GM21360 (cell line): ENCODE measurements at regions not wholly inside any gene's neighbourhood (a gene's known extent, or its start where the extent isn't known, plus 50 kb on each side); places are given as distances from the start of the nearest gene placed in this dataset.

ENCODE experiments used
- ATAC-seq: cut with Tn5 transposase; IDR thresholded peaks from one replicate; pipeline ENCODE4 v1.9.1; 2021; ENCODE audit warnings: mild to moderate bottlenecking, moderate library complexity; ENCODE audit not compliant: unreplicated experiment

DNA sequence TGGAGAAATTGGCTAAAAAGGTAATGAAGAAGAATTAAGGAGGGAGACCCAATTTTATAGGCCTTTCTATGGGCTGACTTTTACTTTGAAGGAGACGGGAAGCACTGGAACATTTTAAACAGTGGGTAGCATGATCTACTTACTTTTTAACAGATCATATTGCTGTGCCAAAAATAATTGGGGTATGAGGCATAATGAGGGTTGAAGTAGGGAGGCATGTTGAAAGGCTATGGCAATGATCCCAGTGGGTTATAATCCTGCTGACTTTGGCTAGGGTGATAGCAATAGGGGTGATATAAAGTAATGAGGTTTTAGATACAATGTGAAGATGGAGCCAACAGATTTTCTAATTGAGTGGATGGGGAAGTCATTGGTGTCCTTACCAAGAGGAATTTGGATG lies 73.2 kb downstream of the GPR37 start:
- no peak for ATAC-seq

DNA sequence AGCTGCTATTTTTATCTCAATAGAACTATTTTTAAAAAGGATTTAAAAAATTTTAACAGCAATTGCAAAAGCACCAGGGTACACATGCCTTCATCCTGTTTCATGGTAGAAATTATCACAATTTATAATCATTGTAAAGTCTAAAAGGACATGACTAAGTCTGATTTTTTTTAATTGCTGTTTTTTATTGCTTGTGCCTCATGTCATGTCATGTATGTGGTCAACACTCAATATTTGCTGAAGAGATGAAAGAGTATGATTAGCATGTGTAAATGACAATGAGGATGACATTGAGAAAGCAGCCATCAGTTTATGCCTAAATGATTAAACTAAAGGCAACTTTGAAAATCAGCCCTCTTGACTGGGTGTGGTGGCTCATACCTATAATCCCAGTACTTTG lies 74.8 kb downstream of the GPR37 start:
- no peak for ATAC-seq

DNA sequence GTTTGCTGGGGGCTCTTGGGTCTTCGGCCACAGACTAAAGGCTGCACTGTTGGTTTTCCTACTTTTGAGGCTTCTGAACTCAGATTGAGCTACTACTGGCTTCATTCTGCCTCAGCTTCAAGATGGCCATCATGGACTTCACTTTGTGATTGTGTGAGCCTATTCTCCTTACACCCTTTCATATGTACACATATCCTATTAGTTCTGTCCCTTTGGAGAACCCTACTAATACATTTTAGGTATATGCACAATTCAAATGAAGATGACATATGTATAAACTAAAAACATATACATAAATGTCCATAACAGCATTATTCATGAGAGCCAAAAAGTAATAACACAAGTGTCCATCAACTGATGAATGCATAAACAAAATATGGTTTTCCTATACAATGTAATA lies 75.7 kb downstream of the GPR37 start:
- ATAC-seq, result no peak

DNA sequence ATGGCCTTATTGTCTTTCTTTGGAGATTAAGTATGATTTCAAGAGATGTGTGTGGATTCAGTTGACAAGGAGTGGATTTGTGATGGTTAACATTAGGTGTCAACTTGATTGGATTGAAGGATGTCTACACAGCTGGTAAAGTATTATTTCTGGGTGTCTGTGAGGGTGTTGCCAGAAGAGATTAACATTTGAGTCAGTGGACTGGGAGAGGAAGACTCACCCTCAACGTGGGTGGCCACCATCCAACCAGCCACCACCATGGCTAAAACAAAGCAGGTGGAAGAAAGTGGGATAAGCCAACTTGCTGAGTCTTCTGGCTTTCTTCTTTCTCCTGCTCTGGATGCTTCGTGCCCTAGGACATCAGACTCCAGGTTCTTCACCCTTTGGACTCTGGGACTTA lies 76.1 kb downstream of the GPR37 start:
- no peak for ATAC-seq

DNA sequence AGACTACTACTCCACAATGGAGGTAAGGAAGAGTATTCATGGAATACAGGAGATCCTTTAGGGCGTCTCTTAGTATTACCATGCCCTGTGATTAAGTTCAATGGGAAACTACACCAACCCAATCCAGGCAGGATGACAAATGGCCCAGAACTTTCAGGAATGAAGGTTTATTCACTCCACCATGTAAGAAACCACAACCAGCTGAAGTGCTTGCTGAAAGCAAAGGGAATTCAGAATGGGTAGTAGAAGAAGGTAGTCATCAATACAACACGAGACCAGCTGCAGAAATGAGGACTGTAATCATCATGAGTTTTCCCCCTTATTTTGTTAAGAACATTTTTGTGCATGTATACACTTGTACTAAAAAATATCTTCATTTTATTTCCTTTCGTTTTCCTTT lies 76.6 kb downstream of the GPR37 start:
- ATAC-seq, result no peak

DNA sequence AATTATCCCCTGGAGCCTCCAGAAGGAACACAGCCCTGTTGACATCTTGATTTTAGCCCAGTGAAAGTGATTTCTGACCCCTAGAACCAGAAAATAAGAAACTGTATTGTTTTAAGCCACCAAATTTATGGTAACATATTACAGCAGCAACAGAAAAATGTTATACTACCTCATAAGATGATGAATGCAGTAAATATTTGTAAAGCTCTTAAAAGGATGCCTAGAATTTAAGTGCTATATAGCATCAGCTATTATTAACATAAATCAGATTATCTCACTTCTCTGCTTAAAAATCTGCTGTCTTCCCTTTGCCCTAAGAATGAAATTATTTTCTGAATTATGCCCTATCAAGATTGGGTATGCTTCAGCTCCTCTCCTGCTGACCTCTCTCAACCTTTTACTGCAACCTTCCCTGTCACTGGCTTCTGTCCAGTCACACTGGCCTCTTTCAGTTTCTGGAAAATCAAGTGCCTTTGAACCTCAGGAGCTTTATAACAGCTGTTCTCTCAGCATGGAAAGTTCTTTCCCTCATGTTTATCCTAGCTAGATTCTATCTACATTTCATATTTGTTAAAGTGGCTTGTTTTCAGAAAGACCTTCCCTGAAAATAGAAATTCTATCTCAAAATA lies 78.9 kb downstream of the GPR37 start:
- no peak for ATAC-seq

DNA sequence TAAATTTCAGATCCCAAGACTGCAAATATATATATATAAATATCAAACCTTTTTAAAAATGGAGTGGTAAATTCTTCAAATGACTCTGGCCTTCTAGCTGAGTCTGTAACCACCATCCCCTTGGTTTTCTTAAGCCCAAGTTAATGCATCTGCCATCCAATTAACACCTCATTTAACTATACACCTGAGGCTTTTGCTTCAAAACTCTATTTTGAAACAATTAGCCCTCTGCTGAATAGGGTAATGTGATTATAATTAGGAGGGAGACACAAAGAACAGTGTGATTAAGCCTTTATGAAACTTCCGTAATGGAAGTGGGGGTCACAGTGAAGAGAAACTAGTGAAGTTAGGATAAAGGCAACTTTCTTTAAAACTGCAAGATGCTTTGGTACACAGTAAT lies 83.6 kb downstream of the GPR37 start:
- ATAC-seq, result no peak

DNA sequence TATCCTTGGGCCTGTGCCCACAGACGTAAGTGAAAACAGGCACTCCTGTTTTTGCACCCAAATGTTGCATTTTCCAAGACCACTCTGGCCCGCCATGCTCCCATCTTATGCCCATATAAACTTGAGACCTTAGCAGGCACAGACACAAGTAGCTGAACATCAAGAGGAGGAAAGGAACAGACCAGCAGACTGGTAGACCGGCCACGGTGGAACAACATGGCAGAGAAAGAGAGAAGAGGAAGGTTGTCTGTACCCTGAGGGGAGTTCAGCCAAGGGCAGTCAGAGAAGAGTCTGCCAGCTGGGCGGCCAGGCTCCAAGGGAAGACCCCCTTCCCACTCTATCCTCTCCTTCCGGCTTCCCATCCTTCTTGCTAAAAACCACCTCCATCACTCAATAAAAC lies 85.3 kb downstream of the GPR37 start:
- ATAC-seq, result no peak

DNA sequence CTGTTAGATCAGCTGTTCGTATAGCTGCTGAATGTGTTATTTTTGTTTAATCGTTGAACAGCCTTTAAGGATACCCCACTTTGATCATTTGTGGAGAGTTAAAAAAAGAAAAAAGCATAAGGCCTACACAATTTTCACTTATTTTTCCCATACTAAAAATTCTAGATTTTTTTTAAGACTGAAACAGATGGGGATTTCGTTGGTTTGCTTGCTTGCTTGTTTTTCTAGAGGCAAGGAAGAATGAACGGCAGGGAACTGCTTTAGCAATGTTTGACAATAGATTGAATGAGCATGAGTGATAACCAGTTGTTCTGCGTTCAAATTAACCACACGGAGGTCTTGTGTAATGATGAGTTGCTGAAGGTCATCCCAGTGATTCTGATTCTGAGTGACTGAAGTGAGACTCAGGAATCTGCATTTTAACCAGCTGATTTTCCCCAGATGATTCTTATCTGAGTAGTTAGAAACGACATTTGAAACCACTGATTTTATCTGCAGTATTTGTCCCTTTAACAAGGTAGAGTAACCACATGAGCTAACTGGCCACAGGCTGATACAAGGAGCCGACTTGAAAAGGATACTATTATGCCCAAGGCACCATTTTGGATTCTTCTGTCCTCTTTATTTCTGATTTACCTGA lies 85.9 kb downstream of the GPR37 start:
- ATAC-seq, result no peak

DNA sequence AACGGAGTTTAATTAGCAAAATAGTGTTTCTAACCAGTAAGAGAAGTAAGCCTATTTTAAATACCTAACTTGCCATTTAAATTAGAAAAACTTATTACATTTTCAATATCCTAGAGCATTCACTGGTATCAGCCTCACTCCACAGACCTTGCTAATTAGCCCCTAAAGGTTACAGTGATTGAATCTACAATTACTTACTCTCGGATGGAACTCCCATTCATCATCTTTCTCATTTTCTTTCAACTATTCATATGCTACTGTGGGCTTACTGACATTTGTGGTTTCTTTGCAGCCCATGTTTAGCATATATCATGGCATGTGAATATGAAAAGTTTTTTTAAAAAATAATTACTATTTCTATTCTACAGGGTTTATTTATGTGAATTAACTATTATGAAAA lies 86.4 kb downstream of the GPR37 start:
- ATAC-seq, result no peak

DNA sequence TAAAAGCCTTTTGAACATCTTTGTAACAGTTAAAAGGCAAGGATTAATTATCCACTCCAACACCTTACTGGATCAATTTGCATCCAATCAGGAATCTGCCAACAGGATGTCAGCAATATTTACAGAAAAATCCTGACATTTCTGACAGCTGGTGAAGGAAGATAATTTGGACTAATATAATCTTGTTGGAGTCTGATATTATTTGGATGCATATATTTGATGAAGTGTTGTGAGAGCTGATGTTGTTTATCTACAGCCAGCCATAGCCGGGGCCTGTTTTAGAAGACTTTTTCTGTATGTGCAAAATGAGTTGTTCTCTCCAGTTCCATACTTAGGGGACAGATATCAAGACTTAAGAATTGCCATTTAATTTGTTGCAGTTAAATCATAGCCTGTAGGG lies 91.1 kb downstream of the GPR37 start:
- ATAC-seq, result no peak

DNA sequence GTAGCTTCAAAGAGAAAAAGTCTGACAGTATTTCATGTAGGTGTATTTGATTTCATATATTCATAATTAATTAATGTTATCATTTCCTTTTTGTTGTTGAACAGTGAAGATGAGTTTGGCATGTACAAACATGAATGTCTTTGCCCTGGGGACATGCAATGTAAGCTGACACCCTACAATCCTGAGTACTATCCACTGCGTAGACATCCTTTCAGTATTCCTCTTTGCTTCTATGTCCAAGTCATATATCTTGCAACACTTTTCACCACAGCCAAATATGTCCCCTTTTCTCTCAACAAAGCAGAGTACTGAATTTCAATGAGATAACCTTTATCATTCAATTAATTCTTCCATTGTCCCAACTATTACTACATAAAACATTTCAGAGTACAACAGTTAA lies 93.6 kb downstream of the GPR37 start:
- no peak for ATAC-seq

DNA sequence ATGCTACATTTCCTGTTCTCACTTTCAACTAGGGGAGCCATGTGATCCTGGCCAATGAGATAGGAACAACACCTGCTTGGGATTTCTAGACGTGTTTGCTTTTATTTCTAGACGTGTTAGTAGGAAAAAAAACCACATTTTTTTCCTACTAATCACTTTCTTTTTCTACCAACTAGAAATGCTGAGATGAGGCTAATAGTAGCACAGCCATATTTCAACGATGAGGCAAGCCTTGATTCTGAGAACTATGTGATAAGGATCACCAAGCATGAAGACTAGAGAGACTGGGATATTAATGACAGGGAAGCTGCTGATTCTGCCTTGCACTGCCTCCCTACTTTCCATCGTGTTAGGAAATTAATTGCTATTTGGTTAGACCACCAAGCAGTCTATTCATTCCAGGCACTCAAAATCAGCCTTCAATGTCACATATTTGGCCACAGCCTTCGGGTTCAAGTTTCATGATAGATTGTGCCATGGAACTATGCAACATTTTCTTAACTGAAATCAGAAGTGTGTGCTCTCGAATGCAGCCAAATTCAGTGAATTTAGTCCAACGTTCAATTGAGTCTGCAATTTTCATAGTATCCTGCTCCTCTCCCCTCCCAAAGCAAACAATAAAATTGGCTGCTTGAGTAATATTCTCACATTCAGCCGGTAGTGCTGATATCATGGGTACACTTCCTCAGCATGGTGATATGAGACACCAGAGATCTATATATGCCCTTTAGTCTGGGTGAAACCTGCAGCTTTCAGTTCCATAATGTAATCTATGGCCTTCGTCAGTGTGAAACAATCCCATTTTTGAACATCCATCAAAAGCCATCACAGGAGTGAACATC lies 98.1 kb downstream of the GPR37 start:
- no peak for ATAC-seq

DNA sequence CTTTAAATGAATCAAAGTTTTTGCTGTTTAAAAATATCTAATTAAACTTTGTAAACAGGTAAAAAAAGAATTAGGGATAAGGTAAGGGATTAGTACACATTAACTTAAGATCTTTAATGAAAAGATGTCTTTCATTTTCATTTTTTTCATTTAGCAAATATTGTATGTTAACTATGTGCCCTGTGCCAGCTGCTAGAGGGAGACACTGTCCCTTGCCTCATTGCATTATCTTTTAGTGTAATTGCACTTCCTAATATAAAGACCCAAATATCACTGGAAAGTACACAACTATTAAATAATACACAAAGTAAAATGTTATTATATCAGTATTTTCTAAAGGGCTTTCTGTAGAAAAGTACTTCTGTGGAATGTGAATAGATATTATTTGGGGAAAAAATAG lies 102.7 kb downstream of the GPR37 start:
- ATAC-seq, result no peak

DNA sequence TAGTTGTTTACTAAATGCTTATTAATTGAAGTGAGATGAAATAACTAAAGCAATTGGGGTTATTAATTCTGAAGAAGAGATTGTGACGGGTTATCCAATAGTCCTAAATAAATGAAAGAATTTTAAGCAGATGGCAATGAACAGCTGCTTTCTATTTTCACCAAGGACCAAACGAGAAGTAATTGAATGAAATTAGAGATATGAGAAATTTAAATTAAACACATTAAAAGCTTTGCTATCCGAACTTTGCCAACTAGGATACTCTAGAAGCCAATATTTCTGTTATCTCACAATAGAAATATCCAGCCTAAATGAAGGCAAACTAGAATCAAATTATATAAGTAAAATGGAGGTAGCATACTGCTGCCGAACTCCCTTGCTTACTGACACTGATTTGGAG lies 103.2 kb downstream of the GPR37 start:
- no peak for ATAC-seq

DNA sequence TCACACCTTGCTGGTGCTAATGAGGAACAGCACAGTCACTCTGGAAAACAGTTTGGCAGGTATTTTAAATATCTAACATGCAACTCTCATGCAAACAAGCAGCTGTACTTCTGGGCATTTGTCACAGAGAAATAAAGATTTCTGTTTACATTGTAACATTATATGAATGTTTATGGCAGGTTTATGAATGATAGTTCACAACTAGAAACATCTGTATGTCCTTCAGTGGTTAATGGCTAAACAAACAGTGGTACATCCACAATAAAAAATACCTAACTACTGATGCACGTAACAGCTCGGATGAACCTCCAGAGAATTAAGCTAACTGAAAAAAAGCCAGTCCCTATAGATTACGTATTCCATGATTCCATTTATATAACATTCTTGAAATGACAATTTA lies 109.6 kb downstream of the GPR37 start:
- ATAC-seq, result no peak

DNA sequence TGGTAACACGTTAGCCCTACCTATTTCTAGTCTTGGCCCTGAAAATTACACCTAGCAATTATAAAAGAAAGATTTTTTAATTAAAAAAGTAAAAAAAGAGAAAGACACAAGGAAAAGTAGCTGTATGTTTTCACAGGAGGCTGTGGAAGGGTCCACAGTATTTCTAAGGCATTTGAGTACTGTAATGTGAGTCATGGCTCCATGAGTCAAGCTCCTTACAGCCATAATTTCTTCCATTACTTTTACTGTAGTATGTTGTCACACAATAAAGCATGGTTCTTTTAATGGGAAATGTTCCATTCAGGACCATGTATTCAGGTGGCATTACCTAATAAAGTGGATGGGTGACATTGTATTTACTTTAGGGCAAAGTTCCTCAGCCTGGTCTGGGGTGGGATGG lies 113.4 kb downstream of the GPR37 start:
- no peak for ATAC-seq

DNA sequence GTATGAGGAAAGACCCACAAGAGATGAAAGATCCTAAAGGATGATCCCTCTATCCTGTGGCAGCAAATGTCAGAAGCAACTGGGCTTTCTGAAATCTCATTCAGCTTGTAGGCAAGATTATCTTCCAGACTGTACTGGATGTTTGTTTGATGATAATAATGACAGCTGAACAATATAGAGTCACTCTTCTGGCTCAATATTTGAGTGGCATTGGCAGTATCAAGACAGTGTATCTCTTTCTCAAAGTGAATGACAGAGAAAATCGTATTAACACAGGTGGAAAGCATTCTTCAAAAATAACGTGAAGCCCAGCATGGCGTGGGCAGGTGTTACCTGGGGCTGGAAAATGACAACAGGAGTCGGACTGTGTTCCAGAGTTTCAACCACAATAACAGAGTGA lies 114.5 kb downstream of the GPR37 start:
- ATAC-seq, result no peak

DNA sequence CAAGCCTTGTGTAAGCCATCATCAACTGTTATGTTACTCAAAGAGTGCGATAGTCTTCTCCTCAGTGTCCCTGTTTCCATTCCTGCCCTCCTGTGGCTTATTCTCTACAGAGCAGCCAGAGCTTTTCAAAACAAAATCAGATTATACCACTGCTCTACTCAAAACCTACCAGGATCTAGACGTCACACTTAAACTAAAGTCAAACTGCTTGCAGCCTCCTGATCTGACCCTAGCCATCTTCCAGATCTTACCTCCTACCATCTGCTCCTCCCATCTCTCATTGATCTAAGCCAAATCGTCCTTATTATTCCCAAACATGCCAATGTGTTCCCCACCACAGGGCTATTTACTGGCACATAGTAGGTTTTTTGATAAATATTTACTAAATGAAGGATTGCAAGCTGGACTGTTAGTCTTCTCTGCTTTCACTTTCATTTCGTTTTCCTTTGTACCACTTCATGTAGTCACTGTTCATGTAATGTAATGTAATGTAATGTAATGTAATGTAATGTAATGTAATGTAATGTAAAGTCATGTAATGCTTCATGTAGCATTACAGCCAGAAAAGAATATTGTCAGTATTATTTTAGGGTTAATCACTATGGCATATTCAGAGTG lies 116.1 kb downstream of the GPR37 start:
- no peak for ATAC-seq

DNA sequence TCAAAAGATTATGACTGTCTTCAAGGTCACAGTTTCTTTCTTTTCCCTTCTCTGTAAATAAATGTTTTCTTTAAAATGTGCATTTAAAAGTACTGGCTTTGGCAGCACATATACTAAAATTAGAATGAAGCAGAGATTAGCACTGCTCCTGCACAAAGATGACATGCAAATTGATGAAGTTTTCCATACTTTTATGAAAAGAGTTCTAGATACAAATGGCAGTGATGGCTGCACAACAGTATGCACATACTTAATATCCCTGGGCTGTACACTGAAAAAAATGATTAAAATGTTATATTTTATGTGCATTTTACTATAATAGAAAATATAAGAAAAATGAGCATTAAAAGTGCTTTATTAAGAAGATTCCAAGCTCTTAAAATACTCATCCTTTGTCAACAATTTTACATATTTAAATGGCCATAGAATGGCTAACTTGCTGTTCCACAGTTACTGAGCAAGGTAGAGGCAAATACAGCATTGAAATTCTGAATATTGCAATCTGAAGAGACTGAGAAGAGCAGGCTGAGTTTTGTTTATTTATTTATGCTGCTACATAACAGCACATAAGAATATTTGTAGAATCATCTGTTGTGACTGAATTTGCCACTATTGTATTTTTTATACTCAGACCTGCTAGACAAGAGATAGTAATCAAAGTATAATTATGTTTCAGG lies 117.8 kb downstream of the GPR37 start:
- ATAC-seq, result no peak

DNA sequence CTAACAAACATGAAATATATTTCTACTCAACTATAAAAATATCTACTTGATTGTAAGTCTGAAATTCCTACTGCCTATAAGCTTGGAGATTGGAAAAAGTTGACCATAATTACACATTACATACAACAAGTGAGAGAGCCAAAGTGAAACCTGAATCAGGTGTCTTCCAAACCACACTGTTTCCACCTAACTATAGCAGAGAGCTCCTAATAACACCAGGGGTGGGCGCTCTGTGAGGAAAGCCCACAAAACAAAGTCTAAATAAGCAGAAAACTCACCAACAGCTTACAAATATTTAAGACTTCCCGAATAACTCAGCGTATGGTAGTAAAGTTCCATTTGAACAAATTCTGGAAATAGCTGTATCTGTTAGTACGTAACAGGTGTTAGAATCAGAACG lies 119.9 kb downstream of the GPR37 start:
- ATAC-seq, result no peak
